22Rv1 (cell line): ENCODE measurements at regions not wholly inside any gene's neighbourhood (a gene's known extent, or its start where the extent isn't known, plus 50 kb on each side); places are given as distances from the start of the nearest gene placed in this dataset.

Experiments
- H3K27ac ChIP-seq: fragments of 450-650 bp; 2 replicates; pipeline ENCODE4 v1.5.1; 2017
- ZFX ChIP-seq: fragments of 450-650 bp; IDR thresholded peaks from 2 replicates; pipeline ENCODE4 v1.6.1; 2017; ENCODE audit warnings: antibody characterized with exemption, borderline replicate concordance
- TF ChIP-seq, protein P1 (sequence below): fragments of 450-650 bp; IDR thresholded peaks from 2 replicates; pipeline ENCODE4 v1.5.1; 2017; ENCODE audit warnings: mild to moderate bottlenecking

- no peak overlapping the region for H3K27ac ChIP-seq
These were observed 119.7 kb upstream of the ALKAL2 start for GRCh38 chr2:407630-408029.

DNA sequence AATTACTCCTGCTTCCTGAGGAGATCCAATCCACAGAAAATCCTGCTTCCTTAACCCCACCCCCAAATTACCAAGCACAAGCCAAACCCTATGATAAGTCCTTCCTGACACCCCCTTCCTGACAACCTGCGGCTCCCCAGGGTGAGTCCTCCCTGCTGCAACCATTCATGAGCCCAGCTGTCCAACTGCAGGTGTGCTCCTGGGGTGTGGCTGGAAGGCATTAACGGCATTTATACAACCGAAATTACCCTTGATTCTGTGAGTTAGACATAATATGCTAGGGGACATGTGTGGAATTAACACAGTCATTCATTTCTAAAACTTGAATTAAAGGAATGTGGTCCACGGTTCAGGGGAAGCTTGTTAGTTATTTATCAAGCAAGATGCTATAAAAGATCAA, 119.0 kb upstream of the ALKAL2 start:
- H3K27ac ChIP-seq = no peak overlapping the region
- TF ChIP-seq, protein P1, sequence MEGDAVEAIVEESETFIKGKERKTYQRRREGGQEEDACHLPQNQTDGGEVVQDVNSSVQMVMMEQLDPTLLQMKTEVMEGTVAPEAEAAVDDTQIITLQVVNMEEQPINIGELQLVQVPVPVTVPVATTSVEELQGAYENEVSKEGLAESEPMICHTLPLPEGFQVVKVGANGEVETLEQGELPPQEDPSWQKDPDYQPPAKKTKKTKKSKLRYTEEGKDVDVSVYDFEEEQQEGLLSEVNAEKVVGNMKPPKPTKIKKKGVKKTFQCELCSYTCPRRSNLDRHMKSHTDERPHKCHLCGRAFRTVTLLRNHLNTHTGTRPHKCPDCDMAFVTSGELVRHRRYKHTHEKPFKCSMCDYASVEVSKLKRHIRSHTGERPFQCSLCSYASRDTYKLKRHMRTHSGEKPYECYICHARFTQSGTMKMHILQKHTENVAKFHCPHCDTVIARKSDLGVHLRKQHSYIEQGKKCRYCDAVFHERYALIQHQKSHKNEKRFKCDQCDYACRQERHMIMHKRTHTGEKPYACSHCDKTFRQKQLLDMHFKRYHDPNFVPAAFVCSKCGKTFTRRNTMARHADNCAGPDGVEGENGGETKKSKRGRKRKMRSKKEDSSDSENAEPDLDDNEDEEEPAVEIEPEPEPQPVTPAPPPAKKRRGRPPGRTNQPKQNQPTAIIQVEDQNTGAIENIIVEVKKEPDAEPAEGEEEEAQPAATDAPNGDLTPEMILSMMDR = no peak
- TF ChIP-seq ZFX = no peak

More at GRCh38 chr2:407630-408029, 119.7 kb upstream of the ALKAL2 start:
- TF ChIP-seq ZFX = no peak
- TF ChIP-seq, protein P1 = no peak

DNA sequence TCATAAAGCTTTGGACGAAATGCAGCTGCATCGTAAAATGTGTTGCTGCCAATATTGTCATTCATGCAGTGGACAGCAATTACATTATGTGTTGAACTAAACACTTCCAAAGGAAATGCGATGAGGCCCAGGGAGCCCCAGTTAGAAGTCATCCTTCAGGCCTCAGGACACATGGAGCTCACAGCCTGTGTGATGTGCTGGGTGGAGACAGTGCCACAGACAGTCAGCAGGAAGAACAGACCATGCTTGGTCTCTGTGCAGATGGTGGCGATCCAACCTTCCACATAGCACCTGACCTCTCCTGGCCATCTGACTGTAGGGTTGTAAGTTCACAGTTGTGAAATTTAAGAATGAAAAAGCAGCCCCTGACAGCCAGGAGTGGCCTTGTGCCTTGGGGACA, 118.3 kb upstream of the ALKAL2 start:
- TF ChIP-seq, protein P1 = no peak
- no peak for TF ChIP-seq ZFX

DNA sequence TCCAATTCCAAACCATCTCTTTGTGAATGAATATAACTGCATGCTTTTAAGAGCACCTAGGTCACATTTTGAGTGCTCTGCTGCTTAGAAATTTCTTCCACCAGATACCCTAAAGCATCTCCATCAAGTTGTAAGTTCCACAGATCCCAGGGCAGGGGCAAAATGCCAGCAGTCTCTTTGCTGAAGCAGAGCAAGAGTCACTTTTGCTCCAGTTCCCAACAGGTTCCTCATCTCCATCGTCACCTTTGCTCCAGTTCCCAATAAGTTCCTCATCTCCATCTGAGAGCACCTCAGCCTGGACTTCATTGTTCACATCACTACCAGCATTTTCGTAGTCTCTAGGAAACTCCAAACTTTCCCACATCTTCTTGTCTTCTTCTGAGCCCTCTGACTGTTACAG, 116.7 kb upstream of the ALKAL2 start:
- no peak overlapping the region for H3K27ac ChIP-seq
- TF ChIP-seq, protein P1 = no peak

More for the DNA sequence above, 118.3 kb upstream of the ALKAL2 start:
- H3K27ac ChIP-seq = no peak overlapping the region

DNA sequence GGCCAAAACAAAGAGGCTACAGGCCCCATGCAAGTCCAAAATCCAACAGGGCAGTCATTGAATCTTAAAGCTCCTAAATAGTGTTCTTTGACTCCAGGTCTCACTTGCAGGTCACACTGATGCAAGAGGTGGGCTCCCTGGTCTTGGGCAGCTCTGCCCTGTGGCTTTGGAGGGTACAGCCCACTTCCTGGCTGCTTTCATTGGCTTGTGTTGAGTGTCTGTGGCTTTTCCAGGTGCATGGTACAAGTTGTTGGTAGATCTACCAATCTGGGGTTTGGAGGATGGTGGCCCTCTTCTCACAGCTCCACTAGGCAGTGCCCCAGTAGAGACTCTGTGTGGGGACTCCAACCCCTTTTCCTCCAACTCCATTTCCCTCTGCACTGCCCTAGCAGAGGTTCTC, 115.8 kb upstream of the ALKAL2 start:
- no peak for TF ChIP-seq ZFX
- TF ChIP-seq, protein P1 = no peak
- H3K27ac ChIP-seq = no peak overlapping the region

- TF ChIP-seq, protein P1 = no peak
- no peak for TF ChIP-seq ZFX
- H3K27ac ChIP-seq = no peak overlapping the region
These were observed 114.8 kb upstream of the ALKAL2 start for GRCh38 chr2:402721-403120.

GRCh38 chr2:402206-402605, 114.3 kb upstream of the ALKAL2 start:
- TF ChIP-seq ZFX = no peak
- TF ChIP-seq, protein P1 = no peak
- no peak overlapping the region for H3K27ac ChIP-seq
